ENCODE measurements at regions not wholly inside any gene's neighbourhood (a gene's known extent, or its start where the extent isn't known, plus 50 kb on each side); places are given as distances from the start of the nearest gene placed in this dataset.

- Histone ChIP-seq H3K27me3 (ENCODE audit: control insufficient read depth in 1 of 2, insufficient read depth in 2 of 2, low read length in 2 of 2) (no peaks in the 10 kb centered on the region), H3K27ac (ENCODE audit: low read depth in 1 of 2, low read length in 2 of 2) (no peak overlapping the region), H3K4me3 (ENCODE audit: low read length) (no peak overlapping the region), H3K4me1 (ENCODE audit: insufficient read depth, low read length) (peaks cover 14% of the 10 kb centered on the region), H3K9me3 (ENCODE audit: control insufficient read depth in 1 of 2, insufficient read depth in 1 of 2, low read length in 2 of 2) (no peaks in the 10 kb centered on the region), H3K36me3 (ENCODE audit: insufficient read depth, low read length) (no peaks in the 10 kb centered on the region)
- intact Hi-C loops (cut with DNase I, micrococcal nuclease) = no loop called here
- Mint-ChIP-seq H3K4me1 (ENCODE audit: low read depth) (peaks cover 14% of the 10 kb centered on the region), H3K9me3 (no peaks in the 10 kb centered on the region), H3K27me3 (no peaks in the 10 kb centered on the region), H3K36me3 (ENCODE audit: low read depth) (peaks cover 3% of the 10 kb centered on the region), H3K4me3 (no peak overlapping the region), H3K27ac (no peak overlapping the region)
- no peak for ATAC-seq (ENCODE audit: poor library complexity)
- DNase-seq = no peak
- ChIA-PET CTCF (no interaction called here), POLR2A (no interaction called here)
- no peak for TF ChIP-seq CTCF (IDR thresholded peaks at IDR 0.05)
Measured at GRCh38 chr2:241999184-241999583, 129.7 kb downstream of the RTP5 start.

GRCh38 chr2:242001853-242002252, 132.3 kb downstream of the RTP5 start:
- peak overlapping the region; percentile 70 for H3K27ac Mint-ChIP-seq
- H3K4me3 Mint-ChIP-seq = peak overlapping the region; percentile 23
- ATAC-seq (ENCODE audit: poor library complexity) = no peak
- Histone ChIP-seq H3K4me3 (ENCODE audit: low read length) (no peak overlapping the region), H3K27me3 (ENCODE audit: control insufficient read depth in 1 of 2, insufficient read depth in 2 of 2, low read length in 2 of 2) (no peaks in the 10 kb centered on the region), H3K4me1 (ENCODE audit: insufficient read depth, low read length) (peaks cover 14% of the 10 kb centered on the region), H3K36me3 (ENCODE audit: insufficient read depth, low read length) (no peaks in the 10 kb centered on the region), H3K27ac (ENCODE audit: low read depth in 1 of 2, low read length in 2 of 2) (no peak overlapping the region), H3K9me3 (ENCODE audit: control insufficient read depth in 1 of 2, insufficient read depth in 1 of 2, low read length in 2 of 2) (no peaks in the 10 kb centered on the region)
- intact Hi-C loops (cut with DNase I, micrococcal nuclease) = no loop called here
- CTCF ChIA-PET = no interaction called here
- DNase-seq = no peak
- TF ChIP-seq CTCF (IDR thresholded peaks at IDR 0.05) = no peak
- POLR2A ChIA-PET = interaction anchor here (1.1 to 1.2 kb wide), 2 partner anchors 19 to 30 kb away, joined by 3 read pairs; no protein-coding TSS in a partner anchor
- no peaks in the 10 kb centered on the region for H3K36me3 Mint-ChIP-seq (ENCODE audit: low read depth)
- peaks cover 14% of the 10 kb centered on the region for H3K4me1 Mint-ChIP-seq (ENCODE audit: low read depth)
- H3K27me3 Mint-ChIP-seq = no peaks in the 10 kb centered on the region
- no peaks in the 10 kb centered on the region for H3K9me3 Mint-ChIP-seq

- ChIA-PET POLR2A (interaction anchor here (0.7 to 1.2 kb wide), 4 partner anchors 12 to 29 kb away, joined by 3 to 4 read pairs (median 3); no protein-coding TSS in a partner anchor), CTCF (no interaction called here)
- ATAC-seq (ENCODE audit: poor library complexity) (peak; percentile 59), DNase-seq (peak in 6 of 14 experiments; percentile 9 to 54 (median 36))
- Histone ChIP-seq H3K4me3 (ENCODE audit: low read length) (peak overlapping the region; percentile 20), H3K27ac (ENCODE audit: low read depth in 1 of 2, low read length in 2 of 2) (no peak overlapping the region), H3K27me3 (ENCODE audit: control insufficient read depth in 1 of 2, insufficient read depth in 2 of 2, low read length in 2 of 2) (no peaks in the 10 kb centered on the region), H3K9me3 (ENCODE audit: control insufficient read depth in 1 of 2, insufficient read depth in 1 of 2, low read length in 2 of 2) (no peaks in the 10 kb centered on the region), H3K4me1 (ENCODE audit: insufficient read depth, low read length) (peaks cover 14% of the 10 kb centered on the region), H3K36me3 (ENCODE audit: insufficient read depth, low read length) (no peaks in the 10 kb centered on the region)
- peaks cover 14% of the 10 kb centered on the region for H3K4me1 Mint-ChIP-seq (ENCODE audit: low read depth)
- H3K27me3 Mint-ChIP-seq = no peaks in the 10 kb centered on the region
- TF ChIP-seq CTCF (IDR thresholded peaks at IDR 0.05) = no peak
- H3K4me3 Mint-ChIP-seq = peak overlapping the region; percentile 57
- peak overlapping the region; percentile 70 for H3K27ac Mint-ChIP-seq
- intact Hi-C loops (cut with DNase I, micrococcal nuclease) = no loop called here
- no peaks in the 10 kb centered on the region for H3K9me3 Mint-ChIP-seq
- H3K36me3 Mint-ChIP-seq (ENCODE audit: low read depth) = no peaks in the 10 kb centered on the region
Measured at GRCh38 chr2:242002944-242003343, 133.4 kb downstream of the RTP5 start.

All from CD4-positive, alpha-beta T cell (primary cell).